Duodenal mucosa (tissue), 2 donors: ENCODE measurements at regions not wholly inside any gene's neighbourhood (a gene's known extent, or its start where the extent isn't known, plus 50 kb on each side); places are given as distances from the start of the nearest gene placed in this dataset.

ENCODE experiments used
- H3K27ac ChIP-seq: one replicate; pipeline ENCODE4 v1.7.0; 2013; ENCODE audit warnings: low read depth, low read length
- H3K27me3 ChIP-seq, 2 donors: one replicate each; pipeline ENCODE4 v1.7.0; 2013; ENCODE audit warnings: low read length in 2 of 2, control low read depth in 1 of 2; ENCODE audit not compliant: insufficient read depth in 2 of 2, control insufficient read depth in 1 of 2
- H3K36me3 ChIP-seq, 2 donors: one replicate each; pipeline ENCODE4 v1.7.0; 2013; ENCODE audit warnings: low read length in 2 of 2, control low read depth in 1 of 2; ENCODE audit not compliant: insufficient read depth in 2 of 2, control insufficient read depth in 1 of 2
- H3K4me1 ChIP-seq, 2 donors: one replicate each; pipeline ENCODE4 v1.7.0; 2013; ENCODE audit warnings: low read length in 2 of 2, control low read depth in 1 of 2; ENCODE audit not compliant: insufficient read depth in 2 of 2, control insufficient read depth in 1 of 2
- H3K4me3 ChIP-seq, 2 donors: one replicate each; pipeline ENCODE4 v1.7.0; 2013; ENCODE audit warnings: low read length in 2 of 2, low read depth in 1 of 2
- H3K9ac ChIP-seq, 2 donors: one replicate each; pipeline ENCODE4 v1.7.0; 2013; ENCODE audit warnings: low read length in 2 of 2, low read depth in 1 of 2
- H3K9me3 ChIP-seq, 2 donors: one replicate each; pipeline ENCODE4 v1.7.0; 2013; ENCODE audit warnings: low read length in 2 of 2, control low read depth in 1 of 2; ENCODE audit not compliant: control insufficient read depth in 1 of 2

DNA sequence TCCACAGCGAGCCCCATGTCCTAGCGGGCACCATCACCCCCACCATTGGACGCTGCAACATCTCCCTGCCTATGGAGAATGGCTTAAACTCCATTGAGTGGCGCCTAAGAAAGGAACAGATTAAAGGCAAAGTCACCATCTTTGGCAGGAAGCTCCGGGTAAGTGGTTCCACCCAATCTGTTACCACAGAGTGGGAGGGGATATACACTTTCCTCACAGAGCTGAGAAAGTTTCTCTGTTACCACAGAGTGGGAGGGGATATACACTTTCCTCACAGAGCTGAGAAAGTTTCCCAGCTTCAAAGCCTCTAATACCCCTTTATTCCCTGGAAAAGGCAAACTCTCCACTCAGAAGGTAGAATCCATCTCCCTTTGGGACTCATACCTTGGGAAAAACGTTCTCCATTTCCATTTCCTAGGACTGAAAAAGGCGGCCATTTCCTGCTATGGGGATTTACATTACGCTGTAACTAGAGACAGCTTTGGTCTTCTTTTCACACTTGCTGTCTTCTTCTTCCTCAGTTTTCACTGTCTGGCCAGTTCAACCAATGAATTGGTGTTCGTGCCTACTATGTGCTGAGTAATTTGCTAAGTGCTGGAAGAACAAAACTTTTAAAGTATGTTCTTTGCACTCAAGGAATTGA is 63.4 kb upstream of the WWC1 start:
- no peak overlapping the region for H3K9ac ChIP-seq
- H3K4me1 ChIP-seq, result no peaks in the 10 kb centered on the region
- H3K4me3 ChIP-seq, result no peak overlapping the region
- H3K27ac ChIP-seq, result no peak overlapping the region
- H3K27me3 ChIP-seq, result no peaks in the 10 kb centered on the region
- H3K9me3 ChIP-seq, result no peaks in the 10 kb centered on the region
- H3K36me3 ChIP-seq, result no peaks in the 10 kb centered on the region

GRCh38 chr5:168228668-168229067 is 62.8 kb upstream of the WWC1 start:
- Histone ChIP-seq H3K9me3 (no peaks in the 10 kb centered on the region), H3K9ac (no peak overlapping the region), H3K27me3 (no peaks in the 10 kb centered on the region), H3K4me1 (no peaks in the 10 kb centered on the region), H3K27ac (no peak overlapping the region), H3K36me3 (no peaks in the 10 kb centered on the region), H3K4me3 (no peak overlapping the region)

DNA sequence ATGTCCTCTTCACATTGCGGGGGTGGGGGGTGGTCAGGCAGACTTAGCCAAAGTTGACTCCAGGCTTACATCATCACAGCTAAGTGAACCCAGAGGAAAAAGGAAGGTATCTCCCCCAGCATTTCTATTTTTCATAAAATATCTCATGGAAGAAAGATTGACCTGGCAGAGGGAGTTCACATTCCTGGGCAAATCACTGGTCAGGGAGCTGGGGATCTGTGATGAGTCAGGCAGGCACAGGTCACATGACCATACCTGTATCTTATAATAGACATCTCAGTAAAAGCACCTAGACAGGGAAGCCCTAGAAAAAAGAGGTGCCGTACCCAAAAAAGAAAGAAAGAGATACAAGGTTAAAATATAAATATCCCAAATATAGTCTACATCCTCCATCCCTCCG is 57.3 kb upstream of the WWC1 start:
- Histone ChIP-seq H3K36me3 (no peaks in the 10 kb centered on the region), H3K4me3 (no peak overlapping the region), H3K27ac (no peak overlapping the region), H3K9ac (no peak overlapping the region), H3K9me3 (no peaks in the 10 kb centered on the region), H3K4me1 (no peaks in the 10 kb centered on the region), H3K27me3 (no peaks in the 10 kb centered on the region)

DNA sequence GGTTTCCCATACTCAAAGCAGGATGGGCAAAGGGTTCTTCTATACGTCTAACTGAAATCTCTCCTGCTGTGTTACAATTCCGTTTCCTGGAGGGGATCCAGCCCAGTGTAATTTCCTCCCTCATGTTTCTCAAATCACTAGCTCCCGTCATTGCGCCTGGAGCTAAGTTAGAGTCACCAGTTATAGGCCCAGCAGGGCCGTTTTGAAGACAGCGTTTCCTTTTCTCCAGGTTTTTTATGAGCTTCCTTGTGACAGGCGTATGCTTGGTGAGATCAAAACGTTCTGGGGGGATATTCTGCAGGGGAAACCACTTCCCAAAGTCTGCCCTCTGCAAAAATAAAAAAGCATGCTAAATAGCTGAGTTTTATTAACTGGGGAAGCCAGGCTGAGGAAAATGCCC is 53.0 kb upstream of the WWC1 start:
- H3K9me3 ChIP-seq, result no peaks in the 10 kb centered on the region
- H3K27ac ChIP-seq, result no peak overlapping the region
- H3K9ac ChIP-seq, result no peak overlapping the region
- no peaks in the 10 kb centered on the region for H3K4me1 ChIP-seq
- no peaks in the 10 kb centered on the region for H3K27me3 ChIP-seq
- no peaks in the 10 kb centered on the region for H3K36me3 ChIP-seq
- H3K4me3 ChIP-seq, result no peak overlapping the region

GRCh38 chr5:168239325-168239724 is 52.1 kb upstream of the WWC1 start:
- H3K27me3 ChIP-seq, result no peaks in the 10 kb centered on the region

More at GRCh38 chr5:168239325-168239724, 52.1 kb upstream of the WWC1 start:
- Histone ChIP-seq H3K36me3 (no peaks in the 10 kb centered on the region), H3K9ac (no peak overlapping the region), H3K4me3 (no peak overlapping the region), H3K9me3 (no peaks in the 10 kb centered on the region), H3K27ac (no peak overlapping the region), H3K4me1 (no peaks in the 10 kb centered on the region)
